ENCODE measurements at regions not wholly inside any gene's neighbourhood (a gene's known extent, or its start where the extent isn't known, plus 50 kb on each side); places are given as distances from the start of the nearest gene placed in this dataset.

DNA sequence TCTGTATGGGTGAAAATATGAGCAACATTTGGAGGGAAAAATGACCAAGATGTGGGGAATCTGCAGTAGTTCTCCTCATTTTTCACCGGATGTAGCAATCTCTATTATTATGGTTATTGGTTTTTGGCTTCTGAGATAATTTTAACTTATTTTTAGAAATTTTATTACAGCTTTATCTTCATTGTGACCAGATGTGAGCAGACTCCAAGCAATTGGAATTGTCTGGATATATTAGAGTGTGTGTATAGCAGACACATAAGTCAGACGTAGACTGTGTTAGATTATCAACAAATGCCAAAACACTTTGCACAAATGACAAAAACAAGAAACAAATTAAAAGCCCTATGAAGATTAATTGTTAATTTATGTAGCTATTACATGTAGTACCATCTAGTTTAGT, 249.1 kb downstream of the DNAJB9 start:
- no CpG with 5 or more reads among the region's 2 CpGs for WGBS (ENCODE audit: extremely low coverage, insufficient coverage, low lambda C conversion rate)
- Histone ChIP-seq H4K8ac (ENCODE audit: low read depth, low read length) (no peak overlapping the region), H2BK120ac (ENCODE audit: low read depth, low read length) (no peak overlapping the region), H3K4me1 (ENCODE audit: control insufficient read depth, low read depth, low read length) (no peaks in the 10 kb centered on the region), H3K27me3 (ENCODE audit: insufficient read depth, low read length, poor library complexity) (no peaks in the 10 kb centered on the region), H3K23ac (ENCODE audit: low read length) (no peak overlapping the region), H3K36me3 (ENCODE audit: control insufficient read depth, insufficient read depth, low read length) (no peaks in the 10 kb centered on the region), H3K27ac (ENCODE audit: low read depth, low read length) (no peak overlapping the region), H3K9ac (ENCODE audit: low read length) (no peak overlapping the region), H2BK15ac (replicated peaks; ENCODE audit: low read depth) (no peak overlapping the region), H2AK5ac (ENCODE audit: low read length) (no peak overlapping the region), H3K56ac (ENCODE audit: low read length) (no peak overlapping the region), H4K5ac (ENCODE audit: low read length) (no peak overlapping the region), H3K79me2 (ENCODE audit: control insufficient read depth, insufficient read depth, low read length) (no peaks in the 10 kb centered on the region), H3K4me3 (ENCODE audit: low read length) (no peak overlapping the region), H2BK5ac (ENCODE audit: low read length) (no peak overlapping the region), H3K79me1 (ENCODE audit: low read length) (no peaks in the 10 kb centered on the region), H3K4me2 (ENCODE audit: low read length) (no peak overlapping the region), H3K4ac (ENCODE audit: low read depth, low read length) (no peak overlapping the region), H3K18ac (ENCODE audit: low read length) (no peak overlapping the region)
- no peak for DNase-seq

DNA sequence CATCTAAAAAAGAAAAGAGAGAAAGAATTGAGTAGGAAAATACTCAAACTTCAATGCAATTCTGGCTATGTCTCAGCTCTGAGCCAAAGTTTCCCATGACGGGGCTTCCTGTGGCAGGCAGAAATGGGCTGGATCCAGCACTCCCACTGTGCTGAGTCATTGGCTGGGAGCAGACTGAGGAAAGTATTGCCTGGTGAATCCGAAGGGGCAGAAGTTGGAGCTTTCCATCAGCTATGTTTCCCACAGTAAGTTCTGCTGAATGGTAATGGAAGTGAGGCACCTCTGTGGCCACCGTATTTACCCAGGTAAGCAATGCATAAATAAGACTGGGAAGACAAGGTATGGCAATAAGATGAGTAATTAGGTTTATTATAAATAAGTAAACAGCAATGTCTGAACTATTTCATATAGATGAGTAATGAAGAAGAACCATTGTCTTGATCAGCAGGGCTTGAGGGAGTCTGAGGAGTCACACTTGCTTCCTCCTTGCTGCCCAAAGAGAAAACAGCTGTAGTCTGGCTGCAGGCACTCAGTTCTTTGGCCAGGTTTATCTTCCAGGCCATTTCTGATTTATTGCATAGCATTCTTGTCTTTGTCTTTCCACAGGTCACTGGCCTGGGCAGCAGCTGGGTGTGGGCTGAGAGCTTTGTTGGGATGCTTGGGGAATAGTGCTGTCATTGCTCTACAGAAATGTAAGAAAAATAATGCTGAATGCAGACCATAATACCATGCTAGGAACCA, 255.3 kb downstream of the DNAJB9 start:
- no peaks in the 10 kb centered on the region for H3K4me1 ChIP-seq (ENCODE audit: control insufficient read depth, low read depth, low read length)
- DNase-seq = peak; percentile 63
- no CpG with 5 or more reads among the region's 3 CpGs for WGBS (ENCODE audit: extremely low coverage, insufficient coverage, low lambda C conversion rate)

DNA sequence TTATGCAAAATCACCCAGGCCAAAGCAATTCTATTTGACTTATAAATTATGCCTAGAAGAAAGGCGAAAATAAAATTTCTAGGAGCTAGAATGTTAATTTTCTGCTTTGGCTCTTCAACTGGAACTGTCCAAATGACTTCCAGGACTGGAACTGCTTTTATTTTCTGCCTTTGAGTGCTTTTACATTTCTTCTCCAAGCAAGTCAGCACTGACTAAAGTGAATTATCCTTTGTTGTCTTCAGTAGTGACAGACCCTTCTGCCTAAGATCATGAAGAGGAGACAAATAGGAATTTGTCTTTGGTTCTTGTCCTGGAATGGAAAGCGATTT, 255.9 kb downstream of the DNAJB9 start:
- Histone ChIP-seq H3K79me2 (ENCODE audit: control insufficient read depth, insufficient read depth, low read length) (no peaks in the 10 kb centered on the region), H4K5ac (ENCODE audit: low read length) (no peak overlapping the region), H3K4me3 (ENCODE audit: low read length) (no peak overlapping the region), H2AK5ac (ENCODE audit: low read length) (no peak overlapping the region), H3K36me3 (ENCODE audit: control insufficient read depth, insufficient read depth, low read length) (no peaks in the 10 kb centered on the region), H3K27ac (ENCODE audit: low read depth, low read length) (no peak overlapping the region), H3K4me1 (ENCODE audit: control insufficient read depth, low read depth, low read length) (no peaks in the 10 kb centered on the region), H3K79me1 (ENCODE audit: low read length) (no peaks in the 10 kb centered on the region), H4K8ac (ENCODE audit: low read depth, low read length) (no peak overlapping the region), H3K9ac (ENCODE audit: low read length) (no peak overlapping the region), H3K27me3 (ENCODE audit: insufficient read depth, low read length, poor library complexity) (no peaks in the 10 kb centered on the region), H2BK5ac (ENCODE audit: low read length) (no peak overlapping the region), H3K4me2 (ENCODE audit: low read length) (no peak overlapping the region), H3K56ac (ENCODE audit: low read length) (no peak overlapping the region), H3K18ac (ENCODE audit: low read length) (no peak overlapping the region), H2BK15ac (replicated peaks; ENCODE audit: low read depth) (no peak overlapping the region), H3K4ac (ENCODE audit: low read depth, low read length) (no peak overlapping the region), H3K23ac (ENCODE audit: low read length) (no peak overlapping the region), H2BK120ac (ENCODE audit: low read depth, low read length) (no peak overlapping the region)
- no peak for DNase-seq
- WGBS (ENCODE audit: extremely low coverage, insufficient coverage, low lambda C conversion rate) = no CpG with 5 or more reads among the region's 2 CpGs

More for the DNA sequence above, 255.3 kb downstream of the DNAJB9 start:
- Histone ChIP-seq H3K79me2 (ENCODE audit: control insufficient read depth, insufficient read depth, low read length) (no peaks in the 10 kb centered on the region), H2BK120ac (ENCODE audit: low read depth, low read length) (no peak overlapping the region), H3K23ac (ENCODE audit: low read length) (no peak overlapping the region), H3K4me3 (ENCODE audit: low read length) (no peak overlapping the region), H3K79me1 (ENCODE audit: low read length) (no peaks in the 10 kb centered on the region), H3K4me2 (ENCODE audit: low read length) (no peak overlapping the region), H2AK5ac (ENCODE audit: low read length) (no peak overlapping the region), H3K4ac (ENCODE audit: low read depth, low read length) (no peak overlapping the region), H3K27me3 (ENCODE audit: insufficient read depth, low read length, poor library complexity) (no peaks in the 10 kb centered on the region), H2BK5ac (ENCODE audit: low read length) (no peak overlapping the region), H3K9ac (ENCODE audit: low read length) (no peak overlapping the region), H3K18ac (ENCODE audit: low read length) (no peak overlapping the region), H3K36me3 (ENCODE audit: control insufficient read depth, insufficient read depth, low read length) (no peaks in the 10 kb centered on the region), H2BK15ac (replicated peaks; ENCODE audit: low read depth) (no peak overlapping the region), H4K5ac (ENCODE audit: low read length) (no peak overlapping the region), H3K27ac (ENCODE audit: low read depth, low read length) (no peak overlapping the region), H4K8ac (ENCODE audit: low read depth, low read length) (no peak overlapping the region), H3K56ac (ENCODE audit: low read length) (no peak overlapping the region)

DNA sequence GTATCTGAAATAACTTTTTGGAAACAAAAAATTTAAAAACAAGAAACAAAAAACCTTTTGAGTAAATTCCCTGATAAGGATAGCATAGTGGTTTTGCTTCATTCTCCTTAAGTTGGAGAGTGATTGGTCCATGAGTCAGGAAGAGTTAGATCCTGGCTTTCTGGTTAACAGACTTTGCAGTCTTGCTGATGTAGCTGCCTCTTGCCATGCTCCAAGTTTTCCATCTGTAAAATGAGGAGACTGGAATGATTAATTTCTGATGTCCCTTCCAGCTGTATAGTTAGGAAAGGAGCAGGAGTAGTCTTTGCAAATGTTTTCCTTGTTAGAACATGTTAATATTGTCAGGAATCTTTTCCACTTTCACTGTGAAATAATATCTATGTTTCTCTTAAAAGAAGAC, 266.6 kb downstream of the DNAJB9 start:
- no peak overlapping the region for H3K56ac ChIP-seq (ENCODE audit: low read length)
- H2BK5ac ChIP-seq (ENCODE audit: low read length) = no peak overlapping the region
- no peak overlapping the region for H3K23ac ChIP-seq (ENCODE audit: low read length)
- H2BK15ac ChIP-seq (replicated peaks; ENCODE audit: low read depth) = no peak overlapping the region
- no peak overlapping the region for H3K27ac ChIP-seq (ENCODE audit: low read depth, low read length)
- H2BK120ac ChIP-seq (ENCODE audit: low read depth, low read length) = no peak overlapping the region
- H3K4me1 ChIP-seq (ENCODE audit: control insufficient read depth, low read depth, low read length) = no peaks in the 10 kb centered on the region
- no peak overlapping the region for H4K8ac ChIP-seq (ENCODE audit: low read depth, low read length)
- H3K36me3 ChIP-seq (ENCODE audit: control insufficient read depth, insufficient read depth, low read length) = no peaks in the 10 kb centered on the region
- H3K9ac ChIP-seq (ENCODE audit: low read length) = no peak overlapping the region
- no peak overlapping the region for H3K4me2 ChIP-seq (ENCODE audit: low read length)
- H3K79me1 ChIP-seq (ENCODE audit: low read length) = no peaks in the 10 kb centered on the region
- H2AK5ac ChIP-seq (ENCODE audit: low read length) = no peak overlapping the region
- no peaks in the 10 kb centered on the region for H3K27me3 ChIP-seq (ENCODE audit: insufficient read depth, low read length, poor library complexity)
- H3K18ac ChIP-seq (ENCODE audit: low read length) = no peak overlapping the region
- no peak for DNase-seq
- H3K4me3 ChIP-seq (ENCODE audit: low read length) = no peak overlapping the region
- H4K5ac ChIP-seq (ENCODE audit: low read length) = no peak overlapping the region
- H3K4ac ChIP-seq (ENCODE audit: low read depth, low read length) = no peak overlapping the region
- H3K79me2 ChIP-seq (ENCODE audit: control insufficient read depth, insufficient read depth, low read length) = no peaks in the 10 kb centered on the region

DNA sequence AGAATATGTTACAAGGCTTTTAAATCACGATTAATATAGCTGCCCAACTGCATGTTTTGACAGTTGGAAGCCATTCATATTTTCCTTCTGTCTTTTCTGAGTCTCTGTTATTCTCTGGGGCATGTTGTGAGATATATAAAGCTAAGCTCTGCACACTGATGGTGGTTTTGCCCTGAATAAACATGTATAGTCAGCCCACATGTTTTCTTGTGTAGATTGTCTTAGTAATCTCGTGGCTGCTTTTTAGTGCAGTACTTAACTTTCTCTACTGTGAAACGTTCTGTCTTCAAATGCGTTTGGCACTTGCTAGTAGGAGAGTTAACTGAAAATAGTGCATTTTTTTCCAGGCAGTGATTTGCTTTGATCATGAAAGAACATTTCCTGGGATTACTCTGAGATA, 268.5 kb downstream of the DNAJB9 start:
- no peak overlapping the region for H2BK15ac ChIP-seq (replicated peaks; ENCODE audit: low read depth)
- DNase-seq = no peak
- H2AK5ac ChIP-seq (ENCODE audit: low read length) = no peak overlapping the region
- no peak overlapping the region for H2BK5ac ChIP-seq (ENCODE audit: low read length)
- no peaks in the 10 kb centered on the region for H3K27me3 ChIP-seq (ENCODE audit: insufficient read depth, low read length, poor library complexity)
- no peak overlapping the region for H3K23ac ChIP-seq (ENCODE audit: low read length)
- H3K4me3 ChIP-seq (ENCODE audit: low read length) = no peak overlapping the region
- no peak overlapping the region for H2BK120ac ChIP-seq (ENCODE audit: low read depth, low read length)
- no peak overlapping the region for H4K5ac ChIP-seq (ENCODE audit: low read length)
- no peak overlapping the region for H4K8ac ChIP-seq (ENCODE audit: low read depth, low read length)
- H3K27ac ChIP-seq (ENCODE audit: low read depth, low read length) = no peak overlapping the region
- H3K18ac ChIP-seq (ENCODE audit: low read length) = no peak overlapping the region
- no peak overlapping the region for H3K4ac ChIP-seq (ENCODE audit: low read depth, low read length)
- no peak overlapping the region for H3K56ac ChIP-seq (ENCODE audit: low read length)
- no peaks in the 10 kb centered on the region for H3K79me2 ChIP-seq (ENCODE audit: control insufficient read depth, insufficient read depth, low read length)
- no peaks in the 10 kb centered on the region for H3K36me3 ChIP-seq (ENCODE audit: control insufficient read depth, insufficient read depth, low read length)
- H3K9ac ChIP-seq (ENCODE audit: low read length) = no peak overlapping the region
- H3K4me2 ChIP-seq (ENCODE audit: low read length) = no peak overlapping the region
- WGBS (ENCODE audit: extremely low coverage, insufficient coverage, low lambda C conversion rate) = no CpG with 5 or more reads among the region's 4 CpGs
- H3K79me1 ChIP-seq (ENCODE audit: low read length) = no peaks in the 10 kb centered on the region
- no peaks in the 10 kb centered on the region for H3K4me1 ChIP-seq (ENCODE audit: control insufficient read depth, low read depth, low read length)

DNA sequence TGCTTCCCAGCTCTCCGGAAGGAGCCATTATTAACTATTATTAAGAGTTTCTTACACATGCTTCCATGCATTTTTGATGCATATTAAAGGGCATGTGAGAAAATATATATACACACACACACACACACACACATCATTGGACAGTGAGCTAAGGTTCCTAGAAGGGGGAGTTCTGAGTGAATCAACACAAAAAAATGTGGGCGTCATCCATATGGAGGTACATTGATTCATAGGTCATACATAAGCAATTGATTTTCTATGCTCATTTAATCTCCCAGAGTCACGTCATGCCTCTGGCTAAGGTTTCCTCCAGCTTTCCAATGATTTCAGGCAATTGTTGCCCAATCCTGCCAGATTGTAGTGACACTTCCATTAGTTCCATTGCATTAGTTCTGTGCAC, 269.4 kb downstream of the DNAJB9 start:
- no peak overlapping the region for H3K23ac ChIP-seq (ENCODE audit: low read length)
- H3K79me1 ChIP-seq (ENCODE audit: low read length) = no peaks in the 10 kb centered on the region
- H3K4me2 ChIP-seq (ENCODE audit: low read length) = no peak overlapping the region
- H2BK5ac ChIP-seq (ENCODE audit: low read length) = no peak overlapping the region
- no peak overlapping the region for H3K4ac ChIP-seq (ENCODE audit: low read depth, low read length)
- no peak overlapping the region for H2BK120ac ChIP-seq (ENCODE audit: low read depth, low read length)
- no peak for DNase-seq
- no peak overlapping the region for H2BK15ac ChIP-seq (replicated peaks; ENCODE audit: low read depth)
- H3K4me3 ChIP-seq (ENCODE audit: low read length) = no peak overlapping the region
- no peaks in the 10 kb centered on the region for H3K36me3 ChIP-seq (ENCODE audit: control insufficient read depth, insufficient read depth, low read length)
- H3K56ac ChIP-seq (ENCODE audit: low read length) = no peak overlapping the region
- H3K27ac ChIP-seq (ENCODE audit: low read depth, low read length) = no peak overlapping the region
- no CpG with 5 or more reads among the region's 3 CpGs for WGBS (ENCODE audit: extremely low coverage, insufficient coverage, low lambda C conversion rate)
- H3K4me1 ChIP-seq (ENCODE audit: control insufficient read depth, low read depth, low read length) = no peaks in the 10 kb centered on the region
- H3K18ac ChIP-seq (ENCODE audit: low read length) = no peak overlapping the region
- H4K8ac ChIP-seq (ENCODE audit: low read depth, low read length) = no peak overlapping the region
- H3K27me3 ChIP-seq (ENCODE audit: insufficient read depth, low read length, poor library complexity) = no peaks in the 10 kb centered on the region
- no peaks in the 10 kb centered on the region for H3K79me2 ChIP-seq (ENCODE audit: control insufficient read depth, insufficient read depth, low read length)
- H2AK5ac ChIP-seq (ENCODE audit: low read length) = no peak overlapping the region
- no peak overlapping the region for H3K9ac ChIP-seq (ENCODE audit: low read length)
- H4K5ac ChIP-seq (ENCODE audit: low read length) = no peak overlapping the region

All from mesendoderm (in vitro differentiated cells).